ENCODE measurements at regions not wholly inside any gene's neighbourhood (a gene's known extent, or its start where the extent isn't known, plus 50 kb on each side); places are given as distances from the start of the nearest gene placed in this dataset.
A peak's percentile ranks its signal among the peaks of the same experiment; 100 is the strongest.

- ChIA-PET CTCF (no interaction called here), POLR2A (no interaction called here)
- H3K4me1 ChIP-seq = peaks cover 25% of the 10 kb centered on the region
- DNase-seq (ENCODE audit: low read depth in 1 of 2, low spot score in 1 of 2) = no peak
- FAIRE-seq = no peak
- H3K4me2 ChIP-seq = no peak overlapping the region
- H3K9me3 ChIP-seq = no peaks in the 10 kb centered on the region
- H3K27ac ChIP-seq = no peak overlapping the region
- whole genome bisulfite sequencing (ENCODE audit: missing lambda C conversion rate) = 87% methylated on average over 3 of the region's 3 CpGs
- no peak for ATAC-seq
- no peak for TF ChIP-seq CEBPB (IDR thresholded peaks at IDR 0.05)
- TF ChIP-seq, protein P1, sequence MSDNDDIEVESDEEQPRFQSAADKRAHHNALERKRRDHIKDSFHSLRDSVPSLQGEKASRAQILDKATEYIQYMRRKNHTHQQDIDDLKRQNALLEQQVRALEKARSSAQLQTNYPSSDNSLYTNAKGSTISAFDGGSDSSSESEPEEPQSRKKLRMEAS (IDR thresholded peaks at IDR 0.05) = no peak
- no peak for TF ChIP-seq KDM5A (IDR thresholded peaks at IDR 0.05)
- no peak for TF ChIP-seq ZNF302 (CRISPR knock-in tag; IDR thresholded peaks at IDR 0.05)
- TF ChIP-seq EHF (CRISPR knock-in tag; IDR thresholded peaks at IDR 0.05) = no peak
- TF ChIP-seq CTCF (IDR thresholded peaks at IDR 0.05) = no peak
- no peak for TF ChIP-seq TFCP2L1 (CRISPR knock-in tag; IDR thresholded peaks at IDR 0.05)
- no peak for TF ChIP-seq HOXB5 (CRISPR knock-in tag; IDR thresholded peaks at IDR 0.05)
- TF ChIP-seq MAFK (IDR thresholded peaks at IDR 0.05; ENCODE audit: partially characterized antibody) = no peak
- no peak overlapping the region for H3K4me3 ChIP-seq
Measured at GRCh38 chr6:21829126-21829525, 235.6 kb downstream of the SOX4 start.

DNA sequence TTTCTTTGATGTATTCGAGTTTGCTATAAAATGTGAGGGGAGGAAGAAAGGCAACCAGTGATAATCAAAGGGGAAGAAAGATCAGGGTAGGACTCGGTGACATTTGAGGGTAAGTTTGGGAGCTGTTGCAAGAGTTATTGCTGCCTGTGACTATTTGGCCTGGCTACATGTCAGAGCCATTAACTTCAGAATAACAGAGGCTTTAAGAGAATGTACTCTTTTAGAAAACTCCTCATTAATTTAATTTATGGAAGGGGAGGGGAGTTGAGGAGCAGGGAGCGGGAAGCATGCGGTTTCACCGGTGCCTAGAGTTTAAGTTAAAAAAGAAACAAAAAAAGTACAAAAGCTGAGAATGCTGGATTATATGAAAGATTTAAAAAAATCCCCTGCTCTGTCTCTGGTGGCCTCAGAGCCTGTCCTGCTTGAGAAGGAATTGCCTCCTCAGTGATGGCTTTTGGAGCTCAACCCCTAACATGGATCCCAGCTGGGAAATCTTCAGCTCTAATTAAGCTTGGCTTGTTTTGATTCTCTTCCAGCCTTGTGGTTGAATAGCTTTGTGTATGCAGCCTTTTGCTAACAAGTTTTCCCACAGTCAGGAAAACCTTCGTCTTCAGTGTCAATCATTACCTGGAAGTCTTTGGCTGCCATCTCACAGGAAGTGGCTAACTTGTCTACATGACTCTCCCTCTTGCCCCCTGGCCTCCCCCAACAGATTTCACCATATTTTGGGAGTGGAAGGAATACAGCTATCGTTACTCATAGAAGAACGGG is 238.2 kb downstream of the SOX4 start:
- Histone ChIP-seq H3K4me3 (no peak overlapping the region), H3K4me1 (no peaks in the 10 kb centered on the region), H3K9me3 (no peaks in the 10 kb centered on the region), H3K27ac (0 out of 6 replicates have a peak overlapping the region, but pooled peaks of 1 of the 2 experiments have one; percentile 28), H3K4me2 (no peak overlapping the region)
- TF ChIP-seq POLR2A (IDR thresholded peaks at IDR 0.05; ENCODE audit: low read length) (no peak), CTCF (IDR thresholded peaks at IDR 0.05) (no peak), JUNB (IDR thresholded peaks at IDR 0.05) (no peak), E2F6 (IDR thresholded peaks at IDR 0.05; ENCODE audit: borderline replicate concordance, low read depth) (no peak), HOXA7 (CRISPR knock-in tag; IDR thresholded peaks at IDR 0.05) (no peak), EHF (CRISPR knock-in tag; IDR thresholded peaks at IDR 0.05) (no peak), JUN (IDR thresholded peaks at IDR 0.05) (no peak), BCL3 (IDR thresholded peaks at IDR 0.05) (no peak), KDM1A (IDR thresholded peaks at IDR 0.05; ENCODE audit: low read depth) (no peak), FOSB (CRISPR knock-in tag; IDR thresholded peaks at IDR 0.05) (no peak), FOSL2 (IDR thresholded peaks at IDR 0.05) (no peak), FOSL2 (CRISPR knock-in tag; IDR thresholded peaks at IDR 0.05) (no peak), BHLHE40 (IDR thresholded peaks at IDR 0.05; ENCODE audit: low read depth, low read length) (no peak), HOXB5 (CRISPR knock-in tag; IDR thresholded peaks at IDR 0.05) (no peak), POLR2AphosphoS2 (conservative IDR thresholded peaks at IDR 0.05; ENCODE audit: low read length) (no peak), NFE2L2 (conservative IDR thresholded peaks at IDR 0.05; ENCODE audit: low read length) (no peak), SMC3 (IDR thresholded peaks at IDR 0.05) (no peak), MAFK (IDR thresholded peaks at IDR 0.05; ENCODE audit: partially characterized antibody) (no peak), HES2 (IDR thresholded peaks at IDR 0.05) (no peak)
- TF ChIP-seq, protein P2, sequence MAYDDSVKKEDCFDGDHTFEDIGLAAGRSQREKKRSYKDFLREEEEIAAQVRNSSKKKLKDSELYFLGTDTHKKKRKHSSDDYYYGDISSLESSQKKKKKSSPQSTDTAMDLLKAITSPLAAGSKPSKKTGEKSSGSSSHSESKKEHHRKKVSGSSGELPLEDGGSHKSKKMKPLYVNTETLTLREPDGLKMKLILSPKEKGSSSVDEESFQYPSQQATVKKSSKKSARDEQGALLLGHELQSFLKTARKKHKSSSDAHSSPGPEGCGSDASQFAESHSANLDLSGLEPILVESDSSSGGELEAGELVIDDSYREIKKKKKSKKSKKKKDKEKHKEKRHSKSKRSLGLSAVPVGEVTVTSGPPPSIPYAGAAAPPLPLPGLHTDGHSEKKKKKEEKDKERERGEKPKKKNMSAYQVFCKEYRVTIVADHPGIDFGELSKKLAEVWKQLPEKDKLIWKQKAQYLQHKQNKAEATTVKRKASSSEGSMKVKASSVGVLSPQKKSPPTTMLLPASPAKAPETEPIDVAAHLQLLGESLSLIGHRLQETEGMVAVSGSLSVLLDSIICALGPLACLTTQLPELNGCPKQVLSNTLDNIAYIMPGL (CRISPR knock-in tag; IDR thresholded peaks at IDR 0.05; ENCODE audit: borderline replicate concordance) = no peak
- FAIRE-seq = no peak
- ChIA-PET CTCF (interaction anchor here (1.0 kb wide), 1 partner anchor 12 kb away, joined by 3 read pairs; no protein-coding TSS in a partner anchor), POLR2A (no interaction called here)
- no peak for DNase-seq (ENCODE audit: low read depth in 1 of 2, low spot score in 1 of 2)
- no peak for ATAC-seq
- WGBS (ENCODE audit: missing lambda C conversion rate) = 92% methylated on average over 8 of the region's 8 CpGs

Data from A549 (cell line).